Thoracic aorta (tissue), 2 donors: ENCODE measurements at regions not wholly inside any gene's neighbourhood (a gene's known extent, or its start where the extent isn't known, plus 50 kb on each side); places are given as distances from the start of the nearest gene placed in this dataset.

Source experiments
- ATAC-seq: fragments of 150-250 bp; one replicate; pipeline ENCODE4 v1.8.0; 2017; ENCODE audit warnings: low read depth; ENCODE audit not compliant: insufficient number of reproducible peaks, low FRiP score
- DNase-seq: peaks from one replicate; pipeline ENCODE4 v3.0.0-alpha.2; 2020; ENCODE audit warnings: low spot score
- H3K27ac ChIP-seq, 2 donors: fragments of 200-600 bp; sonication (generic); 1 replicate in 1 of 2; 2 replicates in 1 of 2; pipeline ENCODE4 v1.5.1; 2016; ENCODE audit warnings: mild to moderate bottlenecking in 2 of 2, moderate library complexity in 2 of 2
- H3K27me3 ChIP-seq: fragments of 200-600 bp; sonication (generic); replicated peaks from 2 replicates; pipeline ENCODE4 v1.6.0; 2016; ENCODE audit warnings: mild to moderate bottlenecking; ENCODE audit not compliant: insufficient read depth
- H3K36me3 ChIP-seq: fragments of 200-600 bp; sonication (generic); one replicate; pipeline ENCODE4 v1.5.1; 2016
- H3K4me1 ChIP-seq, 2 donors: fragments of 200-600 bp; sonication (generic); 1 replicate in 1 of 2; 2 replicates in 1 of 2; pipeline versions ENCODE4 v1.5.1 to v1.6.0; 2016; ENCODE audit warnings: low read depth in 2 of 2, mild to moderate bottlenecking in 1 of 2; ENCODE audit not compliant: control insufficient read depth in 1 of 2
- H3K4me3 ChIP-seq: fragments of 200-600 bp; sonication (generic); 2 replicates; pipeline ENCODE4 v1.5.1; 2016; ENCODE audit warnings: mild to moderate bottlenecking
- H3K9me3 ChIP-seq: fragments of 200-600 bp; sonication (generic); 2 replicates; pipeline ENCODE4 v1.5.1; 2016
- CTCF ChIP-seq: fragments of 200-600 bp; sonication (generic); IDR thresholded peaks from one replicate; pipeline ENCODE4 v1.5.1; 2019; ENCODE audit warnings: antibody characterized with exemption

- ATAC-seq (no peak), DNase-seq (no peak)
- H3K9me3 ChIP-seq, result no peaks in the 10 kb centered on the region
- no peaks in the 10 kb centered on the region for H3K4me1 ChIP-seq
- no peaks in the 10 kb centered on the region for H3K27me3 ChIP-seq
- no peak overlapping the region for H3K27ac ChIP-seq
- TF ChIP-seq CTCF, result no peak
- no peaks in the 10 kb centered on the region for H3K36me3 ChIP-seq
- no peak overlapping the region for H3K4me3 ChIP-seq
Measured at GRCh38 chr1:239126884-239127283, 259.5 kb upstream of the CHRM3 start.

GRCh38 chr1:239125893-239126292, 260.5 kb upstream of the CHRM3 start:
- H3K9me3 ChIP-seq, result no peaks in the 10 kb centered on the region
- H3K27me3 ChIP-seq, result no peaks in the 10 kb centered on the region
- ATAC-seq, result no peak
- H3K4me3 ChIP-seq, result no peak overlapping the region
- no peak overlapping the region for H3K27ac ChIP-seq
- H3K4me1 ChIP-seq, result no peaks in the 10 kb centered on the region
- no peak for DNase-seq
- TF ChIP-seq CTCF, result no peak
- no peaks in the 10 kb centered on the region for H3K36me3 ChIP-seq

- DNase-seq (no peak), ATAC-seq (no peak)
- no peak overlapping the region for H3K4me3 ChIP-seq
- H3K9me3 ChIP-seq, result no peaks in the 10 kb centered on the region
- TF ChIP-seq CTCF, result no peak
- H3K36me3 ChIP-seq, result no peaks in the 10 kb centered on the region
- H3K4me1 ChIP-seq, result no peaks in the 10 kb centered on the region
- H3K27ac ChIP-seq, result no peak overlapping the region
- H3K27me3 ChIP-seq, result no peaks in the 10 kb centered on the region
Measured at GRCh38 chr1:239125027-239125426, 261.3 kb upstream of the CHRM3 start.

GRCh38 chr1:239123260-239123659, 263.1 kb upstream of the CHRM3 start:
- H3K27me3 ChIP-seq, result no peaks in the 10 kb centered on the region
- ATAC-seq (no peak), DNase-seq (no peak)
- no peaks in the 10 kb centered on the region for H3K4me1 ChIP-seq
- no peak for TF ChIP-seq CTCF
- no peaks in the 10 kb centered on the region for H3K9me3 ChIP-seq
- H3K36me3 ChIP-seq, result no peaks in the 10 kb centered on the region
- no peak overlapping the region for H3K27ac ChIP-seq
- H3K4me3 ChIP-seq, result no peak overlapping the region

- Histone ChIP-seq H3K9me3 (no peaks in the 10 kb centered on the region), H3K27me3 (no peaks in the 10 kb centered on the region), H3K4me1 (no peaks in the 10 kb centered on the region), H3K27ac (no peak overlapping the region), H3K36me3 (no peaks in the 10 kb centered on the region), H3K4me3 (no peak overlapping the region)
- ATAC-seq (no peak), DNase-seq (no peak)
- TF ChIP-seq CTCF, result no peak
Measured at GRCh38 chr1:239112101-239112935, 274.1 kb upstream of the CHRM3 start.
